GM12873 (cell line): ENCODE measurements at regions not wholly inside any gene's neighbourhood (a gene's known extent, or its start where the extent isn't known, plus 50 kb on each side); places are given as distances from the start of the nearest gene placed in this dataset.

Source experiments
- TF ChIP-seq, protein P1 (sequence below): IDR thresholded peaks from 2 replicates; pipeline ENCODE4 v1.5.1; 2012; ENCODE audit warnings: low read depth, mild to moderate bottlenecking, moderate library complexity, low read length, control low read depth; ENCODE audit not compliant: insufficient read depth; ENCODE audit errors: missing control alignments

DNA sequence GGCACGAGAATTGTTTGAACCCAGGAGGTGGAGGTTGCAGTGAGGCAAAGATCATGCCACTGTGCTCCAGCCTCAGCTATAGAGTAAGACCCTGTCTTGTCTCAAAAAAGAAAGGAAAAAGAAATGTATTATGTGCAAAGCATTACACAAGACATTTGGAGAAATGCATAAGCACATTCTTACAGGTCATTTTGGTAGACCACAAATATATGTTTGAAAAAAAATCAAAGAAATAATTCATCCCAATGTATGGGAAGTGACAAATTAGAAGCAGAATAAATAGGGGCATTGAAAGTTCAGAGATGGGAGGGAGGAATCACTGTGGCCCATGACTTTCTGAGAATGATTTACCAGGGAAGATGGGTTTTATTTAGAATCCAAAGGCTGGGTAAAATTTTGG lies 283.5 kb upstream of the ADAMTS5 start:
- TF ChIP-seq, protein P1, sequence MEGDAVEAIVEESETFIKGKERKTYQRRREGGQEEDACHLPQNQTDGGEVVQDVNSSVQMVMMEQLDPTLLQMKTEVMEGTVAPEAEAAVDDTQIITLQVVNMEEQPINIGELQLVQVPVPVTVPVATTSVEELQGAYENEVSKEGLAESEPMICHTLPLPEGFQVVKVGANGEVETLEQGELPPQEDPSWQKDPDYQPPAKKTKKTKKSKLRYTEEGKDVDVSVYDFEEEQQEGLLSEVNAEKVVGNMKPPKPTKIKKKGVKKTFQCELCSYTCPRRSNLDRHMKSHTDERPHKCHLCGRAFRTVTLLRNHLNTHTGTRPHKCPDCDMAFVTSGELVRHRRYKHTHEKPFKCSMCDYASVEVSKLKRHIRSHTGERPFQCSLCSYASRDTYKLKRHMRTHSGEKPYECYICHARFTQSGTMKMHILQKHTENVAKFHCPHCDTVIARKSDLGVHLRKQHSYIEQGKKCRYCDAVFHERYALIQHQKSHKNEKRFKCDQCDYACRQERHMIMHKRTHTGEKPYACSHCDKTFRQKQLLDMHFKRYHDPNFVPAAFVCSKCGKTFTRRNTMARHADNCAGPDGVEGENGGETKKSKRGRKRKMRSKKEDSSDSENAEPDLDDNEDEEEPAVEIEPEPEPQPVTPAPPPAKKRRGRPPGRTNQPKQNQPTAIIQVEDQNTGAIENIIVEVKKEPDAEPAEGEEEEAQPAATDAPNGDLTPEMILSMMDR, result no peak

DNA sequence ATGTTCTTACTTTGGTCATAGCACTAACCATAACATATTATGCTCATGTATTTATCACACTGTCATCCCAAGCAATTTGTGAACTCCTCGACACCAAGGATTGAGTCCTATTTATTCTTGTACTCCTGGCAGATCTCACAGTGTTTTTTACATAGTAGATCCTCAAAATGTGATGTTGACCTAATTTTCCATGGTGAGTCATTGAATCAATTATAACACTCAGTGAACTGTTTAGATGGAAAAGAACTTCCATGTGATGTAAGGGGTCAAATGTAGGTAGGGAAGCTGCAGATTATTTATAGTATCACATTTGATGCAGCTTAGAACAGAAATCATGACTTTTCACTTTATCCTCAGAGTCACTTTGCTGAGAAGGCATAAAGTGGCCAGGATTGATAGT lies 281.9 kb upstream of the ADAMTS5 start:
- TF ChIP-seq, protein P1, result no peak

DNA sequence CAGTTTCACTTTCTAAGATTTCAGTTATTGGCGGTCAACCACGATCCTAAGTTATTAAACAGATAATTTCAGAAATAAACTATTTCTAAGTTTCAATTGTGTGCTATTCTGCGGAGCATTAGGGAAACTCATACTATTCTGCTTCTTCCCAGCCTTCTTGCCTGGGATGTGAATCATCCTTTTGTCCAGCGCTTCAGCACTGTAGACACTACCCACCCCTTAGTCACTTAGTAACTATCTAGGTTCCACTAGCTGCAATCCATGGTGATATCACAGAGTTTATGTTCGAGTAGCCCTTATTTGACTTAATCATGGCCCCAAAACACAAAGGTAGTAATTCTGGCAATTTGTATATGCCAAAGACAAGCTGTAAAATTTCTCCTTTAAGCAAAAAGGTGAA lies 279.9 kb upstream of the ADAMTS5 start:
- TF ChIP-seq, protein P1, result no peak

DNA sequence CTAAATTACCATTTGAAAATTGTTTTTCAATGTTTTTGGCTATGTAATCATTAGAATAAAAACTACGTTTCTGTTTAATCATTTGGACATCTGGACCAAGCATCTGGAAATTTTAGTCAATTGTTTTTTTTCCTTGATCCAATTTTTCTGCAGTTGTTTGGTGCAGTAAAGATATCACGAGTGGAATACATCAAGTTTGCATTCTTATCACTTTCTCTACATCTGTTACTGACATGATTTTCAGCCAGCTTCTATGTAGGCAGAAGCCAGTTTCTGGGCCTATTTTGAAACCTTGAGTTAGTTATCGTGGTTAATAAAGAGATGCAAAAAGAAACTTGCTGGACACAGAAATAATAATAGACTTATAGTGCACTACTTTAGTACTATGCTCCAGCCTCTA lies 277.9 kb upstream of the ADAMTS5 start:
- TF ChIP-seq, protein P1, result no peak

DNA sequence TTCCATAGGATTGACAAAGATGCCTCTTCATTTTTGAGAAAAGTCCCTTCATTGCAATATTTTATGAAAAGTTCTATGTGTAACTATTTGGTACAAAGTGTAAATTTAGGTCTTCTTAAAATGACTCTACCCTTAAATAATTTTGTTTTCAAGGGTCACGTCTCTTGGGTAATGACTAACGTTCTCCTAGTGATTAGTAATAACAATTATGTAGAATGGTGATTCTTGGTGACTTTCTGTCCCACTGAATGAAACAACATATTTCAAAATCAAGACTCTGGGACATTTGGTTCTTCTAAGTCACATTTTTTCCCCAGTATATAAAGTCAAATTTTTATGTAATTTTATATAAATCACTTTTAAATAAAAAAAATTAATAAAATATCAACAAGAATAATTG lies 277.5 kb upstream of the ADAMTS5 start:
- TF ChIP-seq, protein P1, result no peak

DNA sequence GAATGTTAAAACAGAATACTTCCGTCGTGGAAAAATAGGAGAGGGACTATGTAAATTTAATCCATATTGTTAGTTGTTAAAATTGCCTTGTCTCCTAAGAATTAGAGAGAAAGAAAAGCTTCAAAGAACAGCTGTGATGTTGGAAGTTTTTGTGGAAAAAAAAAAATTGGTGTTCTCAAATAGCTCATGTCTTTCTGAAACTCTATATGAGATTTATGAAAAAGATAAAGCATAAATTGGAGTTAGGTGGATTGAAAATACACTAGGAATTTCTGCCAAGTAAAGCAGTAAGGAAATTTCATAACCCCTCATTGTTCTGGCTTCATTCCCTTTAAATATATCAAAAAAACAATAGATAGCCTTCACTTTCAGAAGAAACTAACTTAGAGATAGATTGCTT lies 274.0 kb upstream of the ADAMTS5 start:
- TF ChIP-seq, protein P1, result no peak

DNA sequence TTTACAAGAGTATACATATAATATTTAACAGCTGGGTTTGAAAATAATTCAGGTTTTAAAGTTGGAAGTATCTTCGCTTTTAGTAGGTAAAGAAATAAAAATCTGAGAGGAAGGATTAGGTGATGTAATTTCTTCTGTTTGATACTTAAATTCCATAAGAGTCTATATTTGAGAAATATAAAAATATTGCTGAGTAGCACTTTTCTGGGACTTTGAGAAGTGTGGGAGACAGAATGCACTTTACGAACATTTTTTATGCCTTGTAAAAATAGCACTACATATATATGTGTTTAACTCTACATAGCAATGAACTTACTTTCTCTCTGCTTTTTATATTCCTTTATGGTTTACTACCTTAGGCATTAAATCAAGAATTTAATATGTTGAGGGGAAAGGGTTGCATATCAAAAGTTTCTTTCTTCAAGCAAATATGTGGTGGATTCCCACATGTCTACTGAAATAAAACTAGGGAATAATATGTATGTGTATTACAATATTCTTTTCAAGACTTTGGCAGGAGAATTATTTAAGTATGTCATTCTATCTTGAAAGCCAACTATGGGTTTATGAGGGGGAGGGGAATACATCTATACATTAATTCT lies 266.7 kb upstream of the ADAMTS5 start:
- TF ChIP-seq, protein P1, result no peak

DNA sequence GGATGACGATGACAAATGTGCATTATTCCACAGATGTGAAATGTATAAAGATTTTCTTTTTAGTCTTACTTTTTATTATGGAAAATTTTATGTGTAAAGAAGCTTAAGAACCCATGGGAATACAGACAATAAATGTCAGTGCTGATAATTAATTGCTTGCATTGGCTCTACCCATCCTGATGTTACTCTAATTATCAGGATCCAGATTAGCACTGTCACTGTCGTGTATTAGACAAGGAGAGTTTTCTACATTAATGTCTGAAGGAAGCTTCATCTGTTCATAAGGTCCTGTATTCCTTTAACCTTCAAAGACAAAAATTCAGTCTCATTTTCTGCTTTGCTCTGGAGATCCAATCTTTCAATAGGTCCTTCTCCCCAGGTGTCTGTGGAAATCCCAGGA lies 259.1 kb upstream of the ADAMTS5 start:
- TF ChIP-seq, protein P1, result no peak
